ENCODE measurements at regions not wholly inside any gene's neighbourhood (a gene's known extent, or its start where the extent isn't known, plus 50 kb on each side); places are given as distances from the start of the nearest gene placed in this dataset.

- Histone ChIP-seq H3K27me3 (no peaks in the 10 kb centered on the region), H3K9me3 (no peaks in the 10 kb centered on the region), H3K36me3 (no peaks in the 10 kb centered on the region), H3K4me3 (no peak overlapping the region), H3K4me1 (ENCODE audit: insufficient read depth) (no peaks in the 10 kb centered on the region), H3K27ac (no peak overlapping the region)
- WGBS, 3 donors, result 56 to 68% (median 65%) methylated on average over 1 of the region's 1 CpG
- DNase-seq, result no peak
- intact Hi-C loops (cut with DNase I), result no loop called here
- no peak for TF ChIP-seq POLR2A (IDR thresholded peaks at IDR 0.05)
- TF ChIP-seq, protein P1, sequence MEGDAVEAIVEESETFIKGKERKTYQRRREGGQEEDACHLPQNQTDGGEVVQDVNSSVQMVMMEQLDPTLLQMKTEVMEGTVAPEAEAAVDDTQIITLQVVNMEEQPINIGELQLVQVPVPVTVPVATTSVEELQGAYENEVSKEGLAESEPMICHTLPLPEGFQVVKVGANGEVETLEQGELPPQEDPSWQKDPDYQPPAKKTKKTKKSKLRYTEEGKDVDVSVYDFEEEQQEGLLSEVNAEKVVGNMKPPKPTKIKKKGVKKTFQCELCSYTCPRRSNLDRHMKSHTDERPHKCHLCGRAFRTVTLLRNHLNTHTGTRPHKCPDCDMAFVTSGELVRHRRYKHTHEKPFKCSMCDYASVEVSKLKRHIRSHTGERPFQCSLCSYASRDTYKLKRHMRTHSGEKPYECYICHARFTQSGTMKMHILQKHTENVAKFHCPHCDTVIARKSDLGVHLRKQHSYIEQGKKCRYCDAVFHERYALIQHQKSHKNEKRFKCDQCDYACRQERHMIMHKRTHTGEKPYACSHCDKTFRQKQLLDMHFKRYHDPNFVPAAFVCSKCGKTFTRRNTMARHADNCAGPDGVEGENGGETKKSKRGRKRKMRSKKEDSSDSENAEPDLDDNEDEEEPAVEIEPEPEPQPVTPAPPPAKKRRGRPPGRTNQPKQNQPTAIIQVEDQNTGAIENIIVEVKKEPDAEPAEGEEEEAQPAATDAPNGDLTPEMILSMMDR (IDR thresholded peaks at IDR 0.05), result no peak
- TF ChIP-seq EP300 (IDR thresholded peaks at IDR 0.05), result no peak
Observed at GRCh38 chr7:113730309-113730955, 188.4 kb downstream of the PPP1R3A start.

DNA sequence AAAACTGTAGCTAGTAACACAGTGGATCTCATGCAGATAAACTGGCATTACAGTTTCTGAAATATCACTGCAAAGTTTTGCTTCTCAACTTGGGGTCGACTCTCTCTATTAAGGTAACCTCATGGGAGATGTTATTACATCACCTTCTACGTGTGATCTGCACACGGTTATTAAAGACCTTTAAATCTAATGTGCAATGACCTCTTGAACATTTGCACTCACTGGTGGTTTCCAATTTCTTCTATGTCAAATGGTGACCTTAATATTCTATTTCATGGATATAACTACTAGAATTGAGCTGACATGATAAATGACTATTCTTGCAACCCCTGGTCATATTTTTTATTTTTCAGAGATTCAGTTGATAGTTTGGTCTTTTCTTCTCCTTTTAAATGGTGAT is 191.3 kb downstream of the PPP1R3A start:
- Histone ChIP-seq H3K4me1 (ENCODE audit: insufficient read depth) (no peaks in the 10 kb centered on the region), H3K27me3 (no peaks in the 10 kb centered on the region), H3K27ac (no peak overlapping the region), H3K9me3 (no peaks in the 10 kb centered on the region), H3K36me3 (no peaks in the 10 kb centered on the region), H3K4me3 (no peak overlapping the region)
- WGBS, 3 donors, result 62 to 66% (median 65%) methylated on average over 3 of the region's 3 CpGs
- intact Hi-C loops (cut with DNase I), result no loop called here
- no peak for TF ChIP-seq EP300 (IDR thresholded peaks at IDR 0.05)
- TF ChIP-seq, protein P1 (IDR thresholded peaks at IDR 0.05), result no peak
- TF ChIP-seq POLR2A (IDR thresholded peaks at IDR 0.05), result no peak
- DNase-seq, result no peak

- no peaks in the 10 kb centered on the region for H3K27me3 ChIP-seq
- no peak for DNase-seq
- no peak overlapping the region for H3K27ac ChIP-seq
- TF ChIP-seq, protein P1 (IDR thresholded peaks at IDR 0.05), result no peak
- TF ChIP-seq POLR2A (IDR thresholded peaks at IDR 0.05) (no peak), EP300 (IDR thresholded peaks at IDR 0.05) (no peak)
- H3K4me1 ChIP-seq (ENCODE audit: insufficient read depth), result no peaks in the 10 kb centered on the region
- no peaks in the 10 kb centered on the region for H3K36me3 ChIP-seq
- H3K9me3 ChIP-seq, result no peaks in the 10 kb centered on the region
- intact Hi-C loops (cut with DNase I), result no loop called here
- H3K4me3 ChIP-seq, result no peak overlapping the region
- 39 to 80% (median 71%) methylated on average over 2 of the region's 2 CpGs for WGBS, 3 donors
Observed at GRCh38 chr7:113722006-113722405, 196.8 kb downstream of the PPP1R3A start.

- no peak for DNase-seq
- H3K36me3 ChIP-seq, result no peaks in the 10 kb centered on the region
- H3K9me3 ChIP-seq, result no peaks in the 10 kb centered on the region
- no peaks in the 10 kb centered on the region for H3K4me1 ChIP-seq (ENCODE audit: insufficient read depth)
- WGBS, 3 donors, result 68 to 78% (median 76%) methylated on average over 1 of the region's 1 CpG
- intact Hi-C loops (cut with DNase I), result no loop called here
- TF ChIP-seq POLR2A (IDR thresholded peaks at IDR 0.05) (no peak), EP300 (IDR thresholded peaks at IDR 0.05) (no peak)
- TF ChIP-seq, protein P1 (IDR thresholded peaks at IDR 0.05), result no peak
- no peak overlapping the region for H3K4me3 ChIP-seq
- H3K27me3 ChIP-seq, result no peaks in the 10 kb centered on the region
- H3K27ac ChIP-seq, result no peak overlapping the region
Observed at GRCh38 chr7:113717739-113718138, 201.1 kb downstream of the PPP1R3A start.
